ENCODE measurements at regions not wholly inside any gene's neighbourhood (a gene's known extent, or its start where the extent isn't known, plus 50 kb on each side); places are given as distances from the start of the nearest gene placed in this dataset.

GRCh38 chr5:74394528-74394915, 246.0 kb downstream of the ENC1 start:
- TF ChIP-seq CTCF (IDR thresholded peaks at IDR 0.05): no peak
- TF ChIP-seq EZH2phosphoT487 (IDR thresholded peaks at IDR 0.05): no peak
- TF ChIP-seq EZH2 (IDR thresholded peaks at IDR 0.05): no peak
